HPDE6-E6E7 (cell line): ENCODE measurements at regions not wholly inside any gene's neighbourhood (a gene's known extent, or its start where the extent isn't known, plus 50 kb on each side); places are given as distances from the start of the nearest gene placed in this dataset.

Experiments used
- DNase-seq: peaks from one replicate; pipeline ENCODE4 v3.0.0; 2011; ENCODE audit warnings: missing footprints; ENCODE audit errors: extremely low spot score

DNA sequence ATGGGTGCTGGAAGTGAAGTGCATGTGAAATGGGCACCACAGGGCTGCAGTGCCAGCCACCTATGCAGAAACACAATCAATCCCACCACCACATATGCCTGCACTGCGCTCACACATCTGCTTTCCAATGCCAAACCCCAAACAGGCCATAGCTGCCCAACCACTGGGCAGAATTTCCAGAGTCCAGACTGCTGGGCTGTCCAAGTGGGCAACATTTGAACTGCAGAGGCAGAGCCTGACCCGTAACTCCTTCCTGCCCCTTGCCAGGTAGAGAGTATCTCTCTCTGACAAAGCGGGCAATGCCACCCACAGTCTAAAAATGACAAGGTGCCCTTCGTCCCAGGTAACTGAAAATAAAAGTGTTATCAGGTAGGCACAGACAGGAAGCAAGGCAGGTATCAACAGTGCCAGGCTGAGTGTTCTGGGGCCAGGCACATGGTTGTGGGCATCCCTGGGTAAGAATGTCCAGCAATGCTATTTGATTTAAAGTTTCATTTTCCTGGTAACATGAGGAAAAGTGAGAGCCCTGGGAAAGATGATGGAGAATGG is 79.5 kb downstream of the FOXA2 start:
- no peak for DNase-seq

DNA sequence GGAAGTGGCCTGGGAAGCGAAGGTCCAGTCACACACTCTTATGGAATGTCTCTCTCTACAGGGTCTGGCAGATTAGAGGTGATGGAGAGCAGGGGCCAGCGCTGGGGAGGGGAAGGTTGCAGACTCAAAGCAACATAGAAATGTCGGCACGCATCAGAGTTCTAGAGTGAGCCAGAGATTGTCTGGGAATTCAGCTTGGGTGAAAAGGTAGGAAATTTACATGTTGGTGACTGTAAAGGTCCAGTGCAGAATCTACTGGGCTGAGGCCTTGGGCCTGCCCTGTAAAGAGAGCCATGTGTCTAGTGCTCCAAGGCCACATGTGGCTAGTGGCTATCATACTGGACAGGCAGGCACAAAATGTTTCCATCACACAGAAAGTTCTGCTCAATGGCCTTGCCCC is 80.8 kb downstream of the FOXA2 start:
- no peak for DNase-seq

DNA sequence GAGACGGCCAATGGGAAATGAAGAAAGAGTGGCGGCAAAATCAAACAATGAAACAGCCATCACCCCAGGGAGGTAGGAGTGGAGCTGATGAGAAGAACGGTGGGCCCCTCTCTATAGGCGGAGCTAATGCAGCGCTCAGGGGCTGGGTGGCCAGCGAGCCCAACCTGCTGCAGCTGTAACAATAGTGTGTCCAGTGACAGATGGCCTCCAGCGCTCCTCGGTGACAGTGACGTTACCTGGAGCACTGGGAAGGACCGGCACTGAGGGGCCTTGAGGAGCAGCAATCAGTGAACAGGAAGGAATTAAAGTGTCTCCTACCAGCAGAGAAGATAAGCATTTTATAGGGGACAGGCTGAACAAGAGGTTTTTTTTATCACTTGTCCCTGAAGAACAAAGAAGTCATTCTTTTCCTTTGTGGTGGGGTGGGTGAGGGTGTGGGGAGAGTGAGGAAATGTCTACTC is 81.6 kb downstream of the FOXA2 start:
- DNase-seq = no peak

DNA sequence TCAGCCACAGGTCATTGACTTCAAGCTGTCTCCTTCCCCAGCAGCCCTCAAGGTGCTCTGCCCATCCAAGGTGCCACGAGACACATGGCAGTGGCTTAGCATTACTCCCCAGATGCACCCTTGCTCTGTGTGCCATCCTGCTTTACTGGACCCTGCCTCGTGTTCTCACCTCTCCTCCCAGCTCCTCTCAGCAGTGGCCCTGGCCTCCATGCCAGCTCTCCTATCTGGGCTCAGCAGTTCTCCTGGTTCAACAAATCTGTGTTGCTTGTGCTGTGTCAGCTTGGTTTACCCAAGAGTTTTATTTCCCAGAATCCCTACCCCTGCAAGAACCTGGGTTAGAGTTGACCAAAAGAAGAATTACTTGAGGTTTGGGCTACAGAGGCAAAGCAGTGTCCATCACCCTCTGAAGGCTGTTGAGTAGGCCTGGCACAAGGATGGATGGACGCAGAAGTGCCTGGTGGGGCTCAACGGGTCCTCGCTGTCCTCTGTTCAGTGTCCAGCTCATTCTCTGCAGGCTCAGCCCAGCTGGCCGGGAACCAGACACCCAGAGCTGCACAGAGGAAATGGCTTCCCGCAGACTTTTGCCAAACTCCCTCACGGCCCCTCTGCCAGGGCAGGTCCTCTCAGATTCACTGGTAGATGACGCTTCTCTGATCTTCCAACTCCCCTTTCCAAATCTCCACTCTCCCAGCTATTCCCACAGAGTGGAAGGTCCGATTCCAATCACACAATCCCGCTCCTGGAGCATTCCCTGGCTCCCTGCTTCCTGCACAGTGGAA is 82.6 kb downstream of the FOXA2 start:
- DNase-seq = no peak

DNA sequence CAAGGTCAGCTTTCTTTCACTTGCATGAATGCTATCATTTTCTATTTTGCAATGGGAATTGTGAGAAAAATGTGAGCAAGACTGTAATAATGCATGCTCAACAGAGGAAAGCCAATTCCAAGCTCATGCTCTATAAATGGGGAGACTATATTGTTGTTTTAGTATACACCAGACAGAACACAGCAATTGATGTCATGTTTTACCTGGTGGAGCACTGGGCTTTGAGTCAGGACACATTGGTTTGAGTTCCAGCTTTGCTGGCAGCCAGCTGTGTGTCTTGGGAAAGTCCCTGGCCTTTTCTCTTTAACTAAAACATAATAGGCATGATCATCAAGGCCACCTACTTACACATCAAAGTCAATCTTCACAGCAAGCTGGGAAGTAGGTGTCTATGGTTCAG is 83.3 kb downstream of the FOXA2 start:
- no peak for DNase-seq

DNA sequence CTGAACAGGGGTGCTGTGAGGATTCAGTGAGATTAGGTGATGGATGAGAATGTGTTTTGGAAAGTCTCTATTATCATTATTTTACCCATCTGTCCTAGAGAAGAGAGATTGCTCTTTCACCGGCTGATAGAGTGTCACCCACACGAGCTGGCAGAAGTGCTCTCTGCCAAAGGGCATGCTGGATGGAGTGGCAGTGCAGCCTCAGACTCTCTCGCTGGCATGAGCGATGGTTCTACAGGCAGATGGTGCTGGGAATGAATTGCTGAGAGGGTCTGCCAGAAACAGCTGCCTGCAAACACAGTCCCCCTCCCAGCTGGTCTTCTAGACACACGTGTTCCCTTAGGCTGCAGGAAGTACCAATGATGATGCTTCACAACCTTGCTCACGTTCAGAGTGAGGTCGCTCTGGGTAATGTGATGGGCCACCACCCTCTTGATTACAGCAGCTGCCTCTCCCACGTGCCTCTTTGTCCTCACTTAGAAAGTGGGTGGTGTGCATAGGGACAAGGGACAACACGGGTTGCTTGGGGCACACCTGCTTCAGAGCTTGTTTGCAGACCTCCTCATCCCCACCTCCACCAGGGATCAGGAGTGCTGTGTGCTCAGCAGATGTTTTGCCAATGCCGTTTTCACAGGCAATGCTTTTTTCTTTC is 84.7 kb downstream of the FOXA2 start:
- no peak for DNase-seq

DNA sequence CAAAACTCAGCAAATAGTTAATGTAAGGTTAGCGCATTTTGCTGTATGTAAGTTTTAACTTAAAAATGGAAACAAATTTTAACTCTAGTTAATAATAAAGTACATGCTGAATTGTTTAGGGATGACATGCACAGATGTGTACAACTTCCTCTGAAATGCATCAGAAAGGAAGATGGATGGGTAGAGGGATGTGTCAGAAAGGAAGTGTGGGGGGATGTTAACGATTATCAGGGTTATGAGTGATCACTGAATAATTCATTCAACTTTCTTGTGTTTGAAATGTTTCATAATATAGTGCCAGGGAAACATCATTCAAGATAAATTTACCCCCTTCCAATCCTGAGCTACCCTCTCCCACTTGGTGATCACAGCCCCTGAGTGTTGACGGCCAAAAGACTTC is 87.6 kb downstream of the FOXA2 start:
- no peak for DNase-seq

DNA sequence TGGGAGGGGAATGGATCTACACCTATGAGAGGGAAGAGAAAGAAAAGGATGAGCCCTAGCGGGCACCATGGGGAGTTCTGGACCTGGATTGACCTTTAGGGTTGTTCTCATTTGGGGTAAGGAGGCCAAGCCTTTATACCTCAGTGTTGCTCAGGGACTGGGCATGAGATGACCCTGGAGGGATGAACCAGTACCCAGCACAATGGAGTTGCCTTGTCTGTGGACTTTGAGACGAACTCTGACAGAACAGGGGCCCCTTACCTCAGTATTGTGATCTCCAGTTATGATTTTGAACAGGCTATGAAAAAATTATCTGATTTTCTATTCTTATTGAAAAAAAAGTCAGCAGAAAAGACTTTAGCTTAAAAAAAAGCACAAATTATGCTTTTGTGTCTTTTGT is 88.6 kb downstream of the FOXA2 start:
- DNase-seq = no peak

DNA sequence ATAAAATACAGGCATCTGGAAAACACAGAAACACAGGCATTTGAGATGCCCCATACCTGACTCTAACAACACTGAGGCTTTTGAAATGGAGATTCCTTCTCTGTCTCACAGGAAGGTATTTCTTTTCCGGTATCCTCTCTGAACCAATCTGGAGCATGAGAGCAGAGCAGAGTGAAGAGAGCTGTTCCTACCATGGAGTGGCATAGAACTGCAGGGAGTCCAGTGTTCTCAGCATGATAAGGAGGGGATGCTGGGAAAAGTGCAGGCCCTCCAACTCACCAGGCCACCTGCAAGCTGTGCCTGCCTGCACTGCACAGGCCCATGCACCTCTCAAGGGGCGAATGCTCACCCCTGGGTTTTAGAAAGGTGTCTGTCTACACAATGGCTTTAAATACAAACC is 89.2 kb downstream of the FOXA2 start:
- DNase-seq = no peak

DNA sequence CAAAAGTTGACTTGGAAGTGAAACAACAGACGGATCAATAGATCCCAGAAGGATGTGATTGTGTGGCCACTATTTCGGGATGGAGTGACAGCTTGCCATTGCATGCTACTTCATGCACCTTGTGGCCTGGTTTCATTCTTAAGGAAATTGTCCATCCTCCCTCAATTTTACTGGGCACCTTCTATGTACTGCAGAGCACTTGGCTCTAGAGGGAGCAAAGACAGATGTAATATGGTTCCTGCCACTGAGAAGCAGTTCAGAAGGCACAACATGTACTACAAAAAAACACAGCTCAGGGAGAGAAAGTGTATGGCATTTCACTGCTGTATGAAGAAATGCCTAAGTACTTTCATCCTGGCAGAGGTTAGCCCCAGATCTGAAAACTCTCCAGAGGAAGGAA is 91.9 kb downstream of the FOXA2 start:
- DNase-seq = no peak

DNA sequence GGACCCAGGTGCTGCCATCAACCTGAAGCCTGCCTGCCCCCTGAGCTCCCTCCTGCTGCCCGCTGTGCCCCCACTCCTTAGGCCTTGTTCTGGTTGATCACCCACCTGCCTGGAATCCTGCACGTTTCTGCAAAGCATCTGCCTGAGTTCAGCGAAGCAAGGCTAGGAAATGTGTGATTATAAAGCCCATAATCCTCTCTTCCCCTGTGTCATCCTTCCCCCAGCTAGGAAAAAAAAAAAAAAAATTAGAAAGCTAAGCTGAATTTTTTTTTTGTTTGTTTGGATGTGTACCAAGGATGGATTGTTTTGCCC is 93.2 kb downstream of the FOXA2 start:
- DNase-seq = no peak

DNA sequence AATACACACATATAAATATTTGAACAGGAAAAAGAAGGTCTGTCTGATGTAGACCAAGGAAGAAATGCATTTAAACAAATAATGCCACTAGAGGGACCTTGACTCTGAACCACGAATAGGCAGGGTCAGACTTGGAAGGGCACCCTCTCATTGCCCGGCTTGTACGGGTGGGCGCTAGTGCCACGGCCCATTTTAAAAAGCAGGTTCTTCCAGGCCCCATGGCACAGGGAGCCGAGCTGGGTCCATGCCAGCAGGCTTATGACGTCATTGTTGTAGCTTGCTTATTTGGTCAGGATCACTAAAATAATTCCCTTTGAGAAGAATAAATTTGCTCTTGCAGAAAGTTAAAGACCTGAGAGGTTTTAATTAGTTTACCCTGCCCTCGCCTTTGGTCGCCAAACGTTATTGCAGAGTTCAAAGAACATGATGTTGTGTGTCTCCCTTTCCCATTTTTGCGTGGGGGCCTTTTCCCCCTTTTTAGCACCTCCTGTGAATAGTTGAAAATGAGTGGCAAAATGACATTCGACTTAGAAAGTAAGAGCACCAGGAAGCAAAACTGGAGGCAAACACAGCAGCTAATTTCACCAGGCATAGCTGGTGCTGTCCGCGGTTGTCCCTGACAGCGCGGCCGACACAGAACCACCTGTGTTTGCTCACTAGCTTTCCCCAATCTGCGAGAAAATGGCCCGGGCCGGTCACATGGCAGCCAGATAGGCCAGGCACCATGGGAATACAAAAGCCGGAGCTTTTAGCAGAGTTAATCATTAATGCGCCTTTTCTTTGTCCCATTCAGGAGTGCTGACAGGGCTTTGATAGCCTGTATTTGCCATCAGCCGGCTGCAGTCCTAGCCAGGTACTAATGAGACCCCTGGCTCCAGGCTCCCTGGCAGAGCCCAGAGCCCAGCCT is 93.8 kb downstream of the FOXA2 start:
- no peak for DNase-seq

DNA sequence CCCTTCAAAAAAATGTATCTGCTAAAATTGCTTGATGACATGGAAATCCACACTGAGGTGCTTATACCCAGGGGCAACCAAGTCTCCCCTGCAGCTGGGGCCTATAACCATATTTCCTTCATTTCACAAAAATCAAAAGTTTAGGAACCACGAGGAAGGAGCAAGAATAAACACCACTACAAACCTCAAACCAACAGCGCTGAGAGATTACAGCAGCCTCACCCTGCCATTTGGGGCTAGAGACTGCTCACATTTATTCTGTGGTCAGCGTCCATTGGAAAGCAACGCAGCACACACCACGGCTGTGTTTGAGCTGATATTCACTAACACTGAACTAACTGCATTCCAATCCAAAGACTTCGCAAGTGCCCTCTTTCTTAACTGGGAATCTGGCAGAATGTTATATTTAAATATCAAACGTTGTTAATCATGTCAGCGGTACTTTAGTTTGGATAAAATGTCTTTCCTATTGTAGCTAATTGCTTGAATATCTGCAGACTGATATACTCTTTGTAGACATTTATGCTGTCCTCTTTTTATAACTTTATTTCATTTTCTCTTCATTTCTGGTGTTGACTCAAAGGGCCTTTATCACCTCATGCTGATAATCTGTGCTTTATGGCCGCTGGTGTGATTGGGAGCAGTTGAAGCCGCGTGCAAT is 94.6 kb downstream of the FOXA2 start:
- DNase-seq = no peak

DNA sequence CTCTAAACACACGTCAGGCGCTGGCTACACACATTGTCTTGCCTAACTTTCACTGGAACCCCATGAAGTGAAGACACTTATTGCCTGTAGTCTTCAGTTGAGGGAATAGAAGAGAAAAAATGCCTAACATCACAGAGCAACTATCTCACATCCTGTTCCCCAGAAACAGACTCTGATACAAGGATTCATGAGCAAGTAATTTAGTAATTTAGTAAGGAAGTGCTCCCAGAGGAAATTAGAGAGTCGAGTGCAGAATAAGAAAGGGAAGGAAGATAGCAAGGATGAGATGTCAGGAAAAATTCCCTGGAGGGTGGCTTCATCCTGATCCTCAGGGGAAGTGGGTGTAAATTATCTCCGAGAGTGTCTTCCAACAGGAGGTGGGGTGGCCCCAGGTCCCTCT is 104.0 kb downstream of the FOXA2 start:
- DNase-seq = no peak

DNA sequence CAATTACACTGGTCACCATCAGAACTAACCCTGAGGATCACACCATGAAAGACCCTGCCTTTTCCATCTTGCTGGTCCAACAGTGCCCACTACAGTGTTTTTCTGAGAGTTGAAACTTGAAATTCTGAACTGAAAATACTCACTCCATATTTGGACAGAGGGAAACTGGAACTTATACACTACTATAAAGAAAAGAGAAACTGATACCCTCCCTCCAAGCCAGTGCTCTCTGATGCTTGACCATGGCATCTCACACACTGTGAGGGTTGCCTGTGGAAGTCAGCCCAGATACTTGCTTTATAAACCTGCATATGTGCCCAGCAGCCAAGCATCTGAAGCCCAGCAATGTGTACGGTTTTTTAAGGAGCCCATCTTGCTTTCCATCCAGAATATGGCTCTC is 108.7 kb downstream of the FOXA2 start:
- DNase-seq = no peak

DNA sequence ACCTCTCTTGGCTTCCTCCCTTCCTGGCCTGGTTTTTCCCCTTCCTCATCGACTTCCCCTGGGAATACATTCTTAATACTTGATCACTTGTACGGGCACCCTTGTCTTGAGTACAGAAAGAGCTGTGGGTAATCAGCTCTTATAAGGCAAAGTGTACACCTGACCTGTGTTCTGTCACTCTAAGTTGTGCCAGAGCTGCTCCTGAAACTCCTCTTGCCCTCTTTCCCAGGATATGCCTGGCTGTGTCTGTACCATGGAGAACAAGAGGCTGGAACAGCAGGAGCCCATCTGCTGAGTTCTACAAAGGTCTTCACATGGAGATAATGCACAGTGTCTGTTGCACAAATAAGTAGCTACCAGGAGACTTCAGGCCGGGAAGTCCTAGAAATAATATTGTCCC is 110.1 kb downstream of the FOXA2 start:
- DNase-seq = no peak

DNA sequence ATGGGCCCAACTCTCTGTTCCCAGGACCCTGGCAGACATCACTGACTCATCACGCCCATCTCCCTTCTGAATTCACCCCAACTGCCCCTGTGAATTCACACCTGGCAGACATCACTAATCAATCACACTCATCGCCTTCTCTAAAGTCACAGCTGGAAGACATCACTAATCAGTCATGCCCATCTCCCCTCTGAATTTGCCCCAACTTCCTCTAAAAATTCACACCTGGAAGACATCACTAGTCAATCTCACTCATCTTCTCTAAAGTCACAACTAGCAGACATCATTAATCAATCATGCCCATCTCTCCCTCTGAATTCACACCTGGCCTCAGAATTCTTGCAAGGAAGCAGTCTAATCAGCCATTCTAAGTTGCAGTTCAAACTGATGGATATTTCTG is 111.1 kb downstream of the FOXA2 start:
- DNase-seq = no peak

DNA sequence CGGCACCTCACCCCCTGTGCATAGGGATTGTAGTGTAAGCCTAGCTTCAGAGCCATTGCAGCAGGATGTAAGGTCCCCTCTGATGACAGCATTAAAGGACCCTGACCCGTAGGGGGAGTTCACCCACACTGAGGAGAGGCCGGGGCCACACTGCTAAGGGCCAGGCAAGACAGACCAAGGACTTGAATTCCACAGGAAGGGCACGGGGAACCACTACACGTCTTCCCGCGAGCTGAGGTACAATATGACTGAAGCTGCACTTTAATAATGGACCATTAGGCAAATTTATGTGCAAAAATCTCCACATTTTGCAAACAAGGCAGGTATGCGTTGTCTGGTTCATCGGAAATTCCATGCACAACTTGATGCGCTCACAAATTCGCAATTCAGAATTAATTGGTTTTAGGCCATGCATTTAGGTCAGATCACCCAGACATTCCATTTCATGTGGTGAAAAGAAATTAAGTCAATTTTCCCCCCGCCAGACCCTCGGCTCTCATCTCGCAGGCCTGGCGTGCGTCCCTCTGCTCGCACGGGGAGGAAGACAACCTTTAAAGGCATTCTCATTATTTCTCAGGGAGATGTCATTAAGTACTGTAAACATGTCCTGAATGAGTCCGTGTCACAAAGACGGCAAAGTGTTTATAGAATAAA is 111.8 kb downstream of the FOXA2 start:
- DNase-seq = no peak

DNA sequence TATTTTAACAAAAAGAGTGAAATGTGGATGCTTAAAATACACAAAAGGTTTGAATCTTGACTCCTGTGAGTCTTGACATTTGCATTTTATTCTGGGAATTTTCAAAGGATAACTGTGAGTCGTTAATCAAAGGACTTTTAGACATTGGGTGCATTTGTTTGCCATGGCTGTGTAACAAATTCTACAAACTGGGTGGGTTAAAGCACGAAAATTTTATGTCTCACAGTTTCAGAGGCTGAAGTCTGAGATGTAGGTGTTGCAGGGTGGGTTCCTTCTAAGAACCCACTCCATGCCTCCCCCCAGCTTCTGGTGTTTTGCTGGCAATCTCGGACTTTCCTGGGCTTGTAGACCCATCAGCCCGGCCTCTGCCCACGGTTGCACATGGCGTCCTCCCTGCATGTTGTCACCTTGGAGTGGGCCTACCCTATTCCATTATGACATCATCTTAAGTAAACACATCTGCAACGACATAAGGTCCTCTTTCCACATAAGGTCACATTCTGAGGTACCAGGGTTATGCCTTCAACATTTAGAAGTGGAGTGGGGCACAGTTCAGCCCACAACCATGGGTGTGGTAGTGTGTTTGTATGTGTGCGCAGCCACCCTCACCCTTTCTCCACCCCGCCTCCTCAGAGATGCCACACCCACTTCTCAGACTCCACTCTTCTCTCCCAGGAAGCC is 113.1 kb downstream of the FOXA2 start:
- DNase-seq = no peak

DNA sequence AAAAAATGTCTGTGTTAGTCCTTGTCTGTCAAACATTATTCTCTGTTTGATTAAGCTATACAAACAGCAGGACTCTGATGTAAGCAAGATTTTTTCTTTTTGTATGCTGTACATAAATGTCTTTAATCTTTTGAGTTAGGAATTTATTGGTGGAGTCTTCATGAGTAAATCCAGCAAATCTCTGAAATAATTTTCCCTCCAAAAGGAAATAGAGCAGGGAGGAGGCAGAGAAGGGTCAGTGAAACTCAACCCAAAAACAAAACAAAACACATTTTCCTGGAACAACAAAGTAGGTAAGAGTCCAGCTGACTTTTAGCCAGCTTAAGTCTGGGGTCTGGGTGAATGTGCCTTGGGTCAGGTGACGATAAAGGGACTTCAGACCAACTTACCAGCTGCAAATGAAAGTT is 113.7 kb downstream of the FOXA2 start:
- DNase-seq = no peak
